Right lung (tissue), 2 donors: ENCODE measurements at regions not wholly inside any gene's neighbourhood (a gene's known extent, or its start where the extent isn't known, plus 50 kb on each side); places are given as distances from the start of the nearest gene placed in this dataset.

ENCODE experiments used
- DNase-seq, 2 donors: peaks; one replicate each; pipeline ENCODE4 v3.0.0-alpha.2; 2013

- DNase-seq = no peak
These were observed 147.9 kb upstream of the CBLN2 start for GRCh38 chr18:72692086-72692485.

- no peak for DNase-seq
These were observed 143.6 kb upstream of the CBLN2 start for GRCh38 chr18:72687736-72688135.

GRCh38 chr18:72675394-72675793 is 131.3 kb upstream of the CBLN2 start:
- no peak for DNase-seq

DNA sequence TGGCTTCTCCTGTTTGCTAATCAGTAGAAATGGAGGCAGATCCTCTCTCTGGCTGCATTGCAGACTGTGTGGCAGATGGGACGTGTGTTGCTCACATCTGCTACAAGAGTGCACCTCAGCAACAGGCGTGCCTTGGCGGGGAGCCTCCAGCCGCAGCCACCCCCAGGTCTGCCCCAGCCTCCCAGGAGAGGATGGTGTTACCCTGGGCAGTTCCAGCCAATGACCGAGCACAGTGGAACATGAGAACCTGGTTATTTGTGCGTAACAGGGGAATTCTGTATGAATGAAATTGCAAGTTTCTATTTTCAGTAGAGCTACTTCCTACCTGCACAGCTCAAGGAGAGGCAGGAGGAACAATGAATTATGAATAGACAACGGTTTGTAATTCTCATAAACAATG is 130.6 kb upstream of the CBLN2 start:
- no peak for DNase-seq

DNA sequence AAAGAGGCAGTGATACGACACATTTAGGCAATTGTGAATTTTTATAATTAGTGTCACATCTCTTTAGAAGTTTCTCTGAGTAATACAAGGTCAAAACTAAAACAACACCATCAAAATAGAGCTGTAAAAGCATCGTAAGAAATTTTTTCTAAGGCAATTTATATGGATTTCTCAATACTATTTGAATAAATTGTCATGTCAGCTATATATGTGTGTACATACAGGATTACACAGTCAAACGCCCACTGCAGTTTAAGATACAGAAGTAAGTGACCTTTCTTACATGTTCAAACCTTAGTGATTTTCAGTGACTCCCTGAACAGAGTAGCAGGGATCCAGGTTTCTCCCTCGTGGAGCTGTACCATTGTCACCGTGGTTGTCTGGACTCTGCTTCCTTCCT is 129.1 kb upstream of the CBLN2 start:
- no peak for DNase-seq

GRCh38 chr18:72672364-72673184 is 128.4 kb upstream of the CBLN2 start:
- peak in 1 of 2 donors; percentile 6 for DNase-seq

DNA sequence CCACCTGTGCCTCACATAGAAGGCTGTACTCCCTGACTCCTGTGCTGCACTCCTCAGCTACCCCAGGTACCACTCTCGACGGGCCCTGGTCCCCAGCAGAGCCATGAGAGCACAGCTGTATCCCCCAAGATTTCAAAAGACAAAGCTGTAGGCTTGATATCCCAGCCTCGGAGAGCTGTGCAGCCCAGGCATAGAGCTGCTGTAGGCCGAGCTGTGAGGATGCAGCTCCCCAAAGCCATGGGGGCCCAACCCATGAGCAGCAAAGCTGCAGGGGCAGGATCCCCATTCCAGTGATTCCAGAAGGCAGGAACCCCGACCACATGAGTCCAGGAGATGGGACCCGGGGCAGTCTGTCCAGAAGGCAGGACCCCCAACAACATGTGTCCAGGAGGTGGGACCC is 123.8 kb upstream of the CBLN2 start:
- DNase-seq = no peak

DNA sequence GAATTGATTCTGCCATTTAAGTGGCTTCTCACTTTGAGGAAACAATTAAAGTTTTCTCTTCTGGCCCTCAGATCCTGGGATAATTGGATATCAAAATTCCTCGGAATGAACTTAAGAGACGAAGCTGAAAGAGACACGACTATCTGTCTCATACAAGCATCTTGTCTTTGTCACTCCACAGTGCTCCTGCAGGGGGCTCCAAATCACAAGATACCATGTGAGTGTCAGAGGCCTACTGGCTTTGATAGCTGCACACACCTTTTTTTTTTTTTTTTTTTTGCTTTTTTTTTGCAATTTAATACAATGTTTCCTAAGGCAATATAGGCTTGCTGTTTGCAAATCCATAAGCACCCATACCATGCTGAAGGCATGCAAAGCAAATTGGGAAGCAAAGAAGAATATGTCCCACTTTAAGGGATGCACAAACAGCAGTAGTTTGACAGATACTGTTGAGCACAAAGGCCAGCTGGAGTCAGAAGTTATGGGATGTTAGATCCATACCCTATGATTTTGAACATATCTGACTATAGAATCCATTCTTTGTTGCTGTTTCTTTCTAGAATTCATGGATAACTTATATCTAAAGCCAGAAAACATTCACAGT is 109.0 kb upstream of the CBLN2 start:
- no peak for DNase-seq

GRCh38 chr18:72651033-72651432 is 106.9 kb upstream of the CBLN2 start:
- DNase-seq = no peak

GRCh38 chr18:72648481-72648960 is 104.4 kb upstream of the CBLN2 start:
- no peak for DNase-seq

- no peak for DNase-seq
These were observed 103.9 kb upstream of the CBLN2 start for GRCh38 chr18:72648079-72648478.

- DNase-seq = no peak
These were observed 96.4 kb upstream of the CBLN2 start for GRCh38 chr18:72640557-72640956.

DNA sequence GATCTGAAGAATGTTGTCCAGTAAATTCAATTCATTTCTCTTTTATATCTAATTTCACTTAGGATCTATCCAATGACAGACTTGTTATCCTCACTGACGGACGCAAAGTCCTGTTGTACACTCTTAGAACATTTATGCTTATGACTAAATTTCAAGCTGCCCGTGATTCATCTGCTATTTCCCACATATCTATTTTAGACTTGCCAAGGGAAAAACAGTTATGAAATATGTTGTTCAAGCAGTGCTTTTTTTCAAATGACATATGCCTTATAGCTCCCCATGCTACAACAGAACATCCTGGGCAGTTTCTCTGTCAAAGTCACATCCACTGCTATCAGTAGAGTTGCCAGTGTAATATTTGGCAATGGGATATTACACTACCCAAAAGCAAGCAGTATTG is 94.2 kb upstream of the CBLN2 start:
- DNase-seq = no peak

GRCh38 chr18:72637721-72638120 is 93.6 kb upstream of the CBLN2 start:
- no peak for DNase-seq

DNA sequence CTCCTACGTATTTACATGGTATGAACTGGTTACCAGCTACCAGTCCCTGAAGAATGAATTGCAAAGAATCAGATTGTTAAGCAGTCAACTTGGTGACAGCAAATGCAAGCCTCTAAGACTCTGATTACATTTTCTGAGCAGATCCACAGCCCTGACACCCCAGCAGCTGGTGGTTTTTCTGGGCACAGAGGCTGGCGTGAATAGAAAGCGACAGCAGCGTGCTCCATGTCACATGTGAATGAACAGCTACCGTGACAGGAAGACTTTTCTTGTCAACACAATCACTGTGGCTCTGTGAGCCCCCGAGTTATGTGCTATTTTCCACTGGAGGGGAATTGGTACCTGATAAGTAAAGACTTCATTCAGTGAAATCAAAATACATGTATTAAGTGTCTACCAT is 93.2 kb upstream of the CBLN2 start:
- no peak for DNase-seq

GRCh38 chr18:72636611-72637010 is 92.5 kb upstream of the CBLN2 start:
- DNase-seq = no peak

GRCh38 chr18:72634500-72634899 is 90.4 kb upstream of the CBLN2 start:
- DNase-seq = no peak

- no peak for DNase-seq
These were observed 86.8 kb upstream of the CBLN2 start for GRCh38 chr18:72630991-72631390.

DNA sequence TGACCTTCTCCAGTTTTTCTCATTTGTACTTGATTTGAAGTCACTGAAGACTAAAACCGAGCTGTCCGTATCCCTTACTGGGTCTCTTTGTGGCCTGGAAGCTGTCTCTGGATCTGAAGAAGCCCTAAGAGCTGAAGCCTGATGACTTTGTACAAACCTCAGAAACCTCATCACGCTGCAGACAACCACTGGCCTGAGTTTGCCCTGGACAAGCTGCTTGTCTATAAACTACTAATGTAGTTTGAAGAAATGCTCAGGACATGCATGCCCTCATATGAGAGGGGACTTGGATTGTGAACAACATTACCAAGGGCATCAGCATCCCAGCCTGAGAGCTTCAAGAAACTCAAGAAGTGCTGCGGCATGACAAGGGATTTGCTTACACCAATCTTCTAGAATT is 79.3 kb upstream of the CBLN2 start:
- DNase-seq = no peak

- DNase-seq = no peak
These were observed 69.4 kb upstream of the CBLN2 start for GRCh38 chr18:72613534-72613930.

DNA sequence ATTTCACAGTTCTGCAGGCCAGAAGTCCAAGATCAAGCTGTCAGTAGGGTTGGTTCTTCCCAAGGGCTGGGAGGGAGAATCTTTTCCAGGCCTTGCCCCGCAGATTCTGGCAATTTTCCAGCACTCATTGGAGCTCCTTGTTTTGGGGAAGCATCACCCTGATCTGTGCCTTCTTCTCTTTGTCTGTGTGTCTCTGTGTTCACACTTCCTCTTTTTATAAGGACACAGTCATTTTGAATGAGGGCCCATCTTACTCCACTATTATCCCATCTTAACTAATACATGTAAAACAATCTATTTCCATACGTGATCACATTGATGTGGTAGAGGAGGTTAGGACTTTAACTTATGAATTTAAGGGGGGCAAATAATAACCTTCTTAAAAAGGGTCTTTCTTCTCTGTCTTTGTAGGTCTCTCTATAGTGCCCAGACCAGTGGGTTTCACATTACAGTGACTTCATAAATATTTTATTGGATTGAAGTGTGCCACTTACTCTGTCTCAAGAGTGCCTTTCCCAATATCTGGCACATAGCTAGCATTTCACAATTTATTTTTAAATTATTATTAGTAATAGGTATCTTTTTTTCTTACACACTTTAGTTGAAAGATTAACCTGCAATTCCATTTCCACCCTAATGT is 68.9 kb upstream of the CBLN2 start:
- DNase-seq = no peak

DNA sequence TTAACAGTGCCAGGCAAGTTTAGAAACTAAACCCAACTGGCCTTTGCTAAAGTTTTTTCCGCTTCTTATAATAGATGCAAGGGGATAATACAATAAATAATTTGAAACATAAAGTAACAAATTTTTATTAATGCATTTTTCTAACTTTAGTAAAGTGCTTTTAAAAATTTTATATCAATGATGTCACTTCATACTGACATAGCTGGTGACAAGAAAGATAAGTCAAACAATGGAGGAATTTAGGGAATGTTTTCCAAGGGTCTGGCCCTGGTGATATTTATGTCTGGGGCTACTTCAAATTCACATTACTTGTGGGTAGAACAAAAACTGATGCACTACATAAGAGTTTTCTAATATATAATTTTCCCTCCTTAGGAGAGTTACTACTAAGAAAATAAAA is 61.2 kb upstream of the CBLN2 start:
- no peak for DNase-seq

DNA sequence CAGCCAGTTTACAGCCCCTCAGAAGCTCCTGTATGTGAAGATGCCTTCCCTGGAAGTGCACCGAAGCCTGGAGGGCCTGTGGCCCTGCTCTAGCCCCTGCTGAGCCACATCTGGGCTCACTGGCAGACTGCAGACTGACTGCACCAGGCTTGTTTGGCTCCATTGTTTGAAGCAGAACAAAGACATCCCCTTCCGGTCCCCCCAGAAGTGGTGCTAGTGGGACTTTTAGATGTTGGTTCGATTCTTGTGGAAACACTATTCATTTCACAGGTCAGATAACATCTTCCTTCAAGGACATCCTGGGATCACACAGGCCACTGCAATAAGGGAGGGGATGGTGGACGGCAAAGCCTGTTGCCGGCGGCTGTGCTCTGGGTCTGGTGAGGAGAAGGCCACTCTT is 57.8 kb upstream of the CBLN2 start:
- DNase-seq = no peak
